CD4-positive, alpha-beta T cell (primary cell): ENCODE measurements at regions not wholly inside any gene's neighbourhood (a gene's known extent, or its start where the extent isn't known, plus 50 kb on each side); places are given as distances from the start of the nearest gene placed in this dataset.

Experiments used
- ATAC-seq: fragments of 200-7000 bp; cut with Tn5 transposase; one replicate; pipeline ENCODE4 v1.10.0; 2022; ENCODE audit warnings: mild to moderate bottlenecking; ENCODE audit not compliant: poor library complexity
- CTCF ChIA-PET: fragments of 350-600 bp; sonication (Branson Sonifier 250); formaldehyde crosslinking; loops from one replicate; lab custom pipeline; 2021; ENCODE audit warnings: antibody characterized with exemption, inconsistent platforms; lab: Charles Lee
- POLR2A ChIA-PET: fragments of 350-600 bp; sonication (Branson Sonifier 250); formaldehyde crosslinking; loops from one replicate; lab custom pipeline; 2021; ENCODE audit warnings: antibody characterized with exemption, inconsistent platforms; lab: Charles Lee
- DNase-seq, 14 experiments: peaks; one replicate each; pipeline ENCODE4 v3.0.0-alpha.2; 2013 to 2020; ENCODE audit warnings: mixed read lengths in 2 of 14
- H3K27ac ChIP-seq, 2 donors: one replicate each; pipeline versions ENCODE4 v1.5.1 to v1.7.0; 2013; ENCODE audit warnings: low read length in 2 of 2, low read depth in 1 of 2, mild to moderate bottlenecking in 1 of 2
- H3K27me3 ChIP-seq, 2 experiments: 1 replicate in 1 of 2; 2 replicates in 1 of 2; pipeline versions ENCODE4 v1.6.1 to v1.7.0; 2013; ENCODE audit warnings: low read length in 2 of 2, control low read depth in 1 of 2, mild to moderate bottlenecking in 1 of 2, moderate library complexity in 1 of 2; ENCODE audit not compliant: insufficient read depth in 2 of 2, control insufficient read depth in 1 of 2
- H3K36me3 ChIP-seq: one replicate; pipeline ENCODE4 v1.6.1; 2013; ENCODE audit warnings: low read length, control low read depth; ENCODE audit not compliant: insufficient read depth
- H3K4me1 ChIP-seq: one replicate; pipeline ENCODE4 v1.6.1; 2013; ENCODE audit warnings: low read length, control low read depth; ENCODE audit not compliant: insufficient read depth
- H3K4me3 ChIP-seq: one replicate; pipeline ENCODE4 v1.5.1; 2013; ENCODE audit warnings: mild to moderate bottlenecking, low read length, moderate library complexity
- H3K9me3 ChIP-seq, 2 experiments: 1 replicate in 1 of 2; 2 replicates in 1 of 2; pipeline versions ENCODE4 v1.6.1 to v1.7.0; 2013; ENCODE audit warnings: low read length in 2 of 2, mild to moderate bottlenecking in 2 of 2, control low read depth in 1 of 2, moderate library complexity in 1 of 2; ENCODE audit not compliant: control insufficient read depth in 1 of 2, insufficient read depth in 1 of 2
- H3K27ac Mint-ChIP-seq: one replicate; pipeline ENCODE4 v1.8.0; 2020; ENCODE audit warnings: mixed read lengths
- H3K27me3 Mint-ChIP-seq: one replicate; pipeline ENCODE4 v1.8.0; 2021; ENCODE audit warnings: mixed read lengths
- H3K36me3 Mint-ChIP-seq: one replicate; pipeline ENCODE4 v1.8.0; 2021; ENCODE audit warnings: low read depth, mixed read lengths
- H3K4me1 Mint-ChIP-seq: one replicate; pipeline ENCODE4 v1.8.0; 2021; ENCODE audit warnings: low read depth, mixed read lengths
- H3K4me3 Mint-ChIP-seq: one replicate; pipeline ENCODE4 v1.8.0; 2020; ENCODE audit warnings: mild to moderate bottlenecking, mixed read lengths
- H3K9me3 Mint-ChIP-seq: one replicate; pipeline ENCODE4 v1.8.0; 2020; ENCODE audit warnings: mixed read lengths
- CTCF ChIP-seq: fragments of 200-600 bp; IDR thresholded peaks from one replicate; pipeline ENCODE4 v1.8.0; 2022; ENCODE audit warnings: antibody characterized with exemption, mild to moderate bottlenecking
- intact Hi-C, 2 experiments: fragments of 100-400 bp; cut with DNase I in 1 of 2; cut with micrococcal nuclease in 1 of 2; formaldehyde crosslinking; loops; one replicate each; pipeline versions ENCODE4 v1.15.1 to v1.9.0; 2023 to 2025; cut with DNase I, micrococcal nuclease

DNA sequence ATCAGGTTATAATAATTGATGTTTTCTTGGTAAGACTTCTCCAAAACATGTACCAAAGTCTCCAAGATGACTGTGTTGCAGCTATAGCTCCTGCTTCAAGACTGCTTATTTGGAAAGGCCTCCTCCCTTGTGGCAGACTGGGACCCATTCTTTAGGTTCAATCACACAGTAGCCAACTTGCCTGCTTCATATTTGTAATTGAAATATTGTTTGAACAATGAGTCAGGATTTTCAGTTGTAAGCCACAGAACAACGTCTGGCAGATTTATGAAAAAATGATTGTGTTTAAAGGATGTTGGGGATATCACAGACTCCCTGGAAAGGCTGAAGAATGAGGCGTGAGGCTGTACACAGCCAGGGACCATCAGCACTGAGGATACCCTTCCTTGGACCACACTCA is 458.9 kb downstream of the MED10 start:
- no peaks in the 10 kb centered on the region for H3K27me3 ChIP-seq
- intact Hi-C loops: no loop called here
- no peaks in the 10 kb centered on the region for H3K36me3 Mint-ChIP-seq
- no peaks in the 10 kb centered on the region for H3K9me3 Mint-ChIP-seq
- no peak overlapping the region for H3K4me3 Mint-ChIP-seq
- DNase-seq: no peak
- TF ChIP-seq CTCF: no peak
- H3K27me3 Mint-ChIP-seq: peaks cover 3% of the 10 kb centered on the region
- H3K4me1 ChIP-seq: no peaks in the 10 kb centered on the region
- H3K27ac ChIP-seq: no peak overlapping the region
- H3K9me3 ChIP-seq: no peaks in the 10 kb centered on the region
- no peak for ATAC-seq
- no peaks in the 10 kb centered on the region for H3K36me3 ChIP-seq
- CTCF ChIA-PET: no interaction called here
- POLR2A ChIA-PET: no interaction called here
- no peak overlapping the region for H3K27ac Mint-ChIP-seq
- no peaks in the 10 kb centered on the region for H3K4me1 Mint-ChIP-seq
- no peak overlapping the region for H3K4me3 ChIP-seq

DNA sequence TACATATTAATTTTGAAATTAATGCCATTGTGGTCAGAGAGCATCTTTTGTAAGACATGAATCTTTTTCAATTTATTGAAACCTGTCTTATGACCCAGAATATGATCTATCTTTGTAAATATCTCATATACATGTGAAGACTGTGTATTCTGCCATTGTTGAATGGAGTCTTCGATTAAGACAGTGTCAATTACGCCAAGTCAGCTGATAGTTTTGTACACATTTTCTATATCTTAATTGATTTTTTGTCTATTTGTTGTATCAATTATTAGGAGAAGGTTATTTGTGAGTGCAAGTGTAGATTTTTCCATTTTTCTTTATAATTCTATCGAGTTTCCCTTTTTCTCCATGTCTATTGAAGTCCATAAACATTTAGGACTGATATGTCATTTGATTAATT is 471.6 kb downstream of the MED10 start:
- H3K4me1 Mint-ChIP-seq: no peaks in the 10 kb centered on the region
- peaks cover 4% of the 10 kb centered on the region for H3K9me3 Mint-ChIP-seq
- no peak overlapping the region for H3K27ac Mint-ChIP-seq
- POLR2A ChIA-PET: no interaction called here
- Histone ChIP-seq H3K4me1 (no peaks in the 10 kb centered on the region), H3K27me3 (no peaks in the 10 kb centered on the region), H3K9me3 (no peaks in the 10 kb centered on the region), H3K4me3 (no peak overlapping the region), H3K27ac (no peak overlapping the region), H3K36me3 (no peaks in the 10 kb centered on the region)
- ATAC-seq (no peak), DNase-seq (no peak)
- TF ChIP-seq CTCF: no peak
- H3K4me3 Mint-ChIP-seq: no peak overlapping the region
- H3K36me3 Mint-ChIP-seq: no peaks in the 10 kb centered on the region
- intact Hi-C loops: no loop called here
- CTCF ChIA-PET: no interaction called here
- H3K27me3 Mint-ChIP-seq: no peaks in the 10 kb centered on the region

GRCh38 chr5:5905186-5905585 is 473.2 kb downstream of the MED10 start:
- Mint-ChIP-seq H3K9me3 (peaks cover 8% of the 10 kb centered on the region), H3K4me3 (no peak overlapping the region), H3K27me3 (no peaks in the 10 kb centered on the region), H3K36me3 (no peaks in the 10 kb centered on the region), H3K4me1 (no peaks in the 10 kb centered on the region), H3K27ac (no peak overlapping the region)
- no peaks in the 10 kb centered on the region for H3K9me3 ChIP-seq
- ATAC-seq: no peak
- H3K36me3 ChIP-seq: no peaks in the 10 kb centered on the region
- no peak overlapping the region for H3K4me3 ChIP-seq
- ChIA-PET CTCF (no interaction called here), POLR2A (no interaction called here)
- DNase-seq: no peak
- intact Hi-C loops: no loop called here
- TF ChIP-seq CTCF: no peak
- H3K4me1 ChIP-seq: no peaks in the 10 kb centered on the region
- H3K27ac ChIP-seq: no peak overlapping the region
- H3K27me3 ChIP-seq: no peaks in the 10 kb centered on the region
